Activated T-helper 2 cell treated with anti-CD3 and anti-CD28 coated beads, Interferon-gamma antibody, Interleukin-2, Interleukin-4, amounts not matched to agents 10 μg/mL and 5 μg/mL and 100 μg/mL, durations not matched to agents 14 hours and 24 hours and 36 hours (primary cell): ENCODE measurements at regions not wholly inside any gene's neighbourhood (a gene's known extent, or its start where the extent isn't known, plus 50 kb on each side); places are given as distances from the start of the nearest gene placed in this dataset.

Experiments used
- DNase-seq: peaks from one replicate; pipeline ENCODE4 v3.0.0; 2021; ENCODE audit warnings: low spot score
- H3K27ac Mint-ChIP-seq: one replicate; pipeline ENCODE4 v1.8.0; 2021; ENCODE audit warnings: mixed read lengths
- H3K27me3 Mint-ChIP-seq: one replicate; pipeline ENCODE4 v1.8.0; 2021; ENCODE audit warnings: low read depth, mixed read lengths
- H3K36me3 Mint-ChIP-seq: one replicate; pipeline ENCODE4 v1.8.0; 2021; ENCODE audit warnings: low read depth, mixed read lengths
- H3K4me1 Mint-ChIP-seq: one replicate; pipeline ENCODE4 v1.8.0; 2021; ENCODE audit warnings: low read depth, mixed read lengths
- H3K4me3 Mint-ChIP-seq: one replicate; pipeline ENCODE4 v1.8.0; 2021; ENCODE audit warnings: low read depth, mild to moderate bottlenecking, moderate library complexity, mixed read lengths
- H3K9me3 Mint-ChIP-seq: one replicate; pipeline ENCODE4 v1.8.0; 2021; ENCODE audit warnings: mixed read lengths
- intact Hi-C: fragments of 100-400 bp; cut with micrococcal nuclease; formaldehyde crosslinking; loops from one replicate; pipeline ENCODE4 v1.15.1; 2023

DNA sequence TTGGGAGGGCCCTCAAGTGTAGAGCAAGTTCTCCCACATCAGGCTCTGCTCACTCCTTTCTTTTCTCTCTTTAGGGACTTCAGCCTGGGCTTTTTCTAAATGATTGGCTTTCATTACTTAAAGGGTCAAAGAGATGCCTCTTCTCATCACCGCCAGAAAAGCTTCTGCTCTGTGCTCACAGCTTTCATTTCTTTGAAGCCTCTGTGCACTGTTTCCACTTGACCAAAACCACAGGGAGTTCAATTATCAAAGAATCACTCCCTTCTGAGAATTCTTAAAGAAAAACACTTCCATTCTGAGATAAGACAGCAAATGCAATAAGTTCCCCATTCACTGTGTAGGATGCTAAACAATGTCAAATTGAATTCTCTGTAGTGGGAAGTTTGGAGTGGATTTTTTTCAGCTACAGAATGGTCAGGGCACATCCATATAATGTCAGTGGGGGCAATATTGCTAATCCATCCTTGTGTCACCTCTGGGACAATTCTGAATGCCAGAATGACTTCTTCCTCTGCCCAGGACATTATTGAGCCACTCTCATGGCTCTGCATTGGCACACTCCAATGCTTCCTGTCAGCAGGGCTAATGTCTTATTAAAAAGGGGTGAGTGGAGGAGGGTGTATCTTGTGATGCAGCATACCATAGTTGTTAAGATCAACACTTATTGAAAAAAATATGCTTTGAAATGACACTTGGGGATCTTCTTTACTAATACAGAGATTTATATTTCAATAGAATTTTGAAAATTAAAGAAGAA, 217.6 kb downstream of the SNCA start:
- intact Hi-C loops: loop anchor here (1.0 kb wide), 1 partner anchor 79 kb away; no protein-coding TSS in a partner anchor

DNA sequence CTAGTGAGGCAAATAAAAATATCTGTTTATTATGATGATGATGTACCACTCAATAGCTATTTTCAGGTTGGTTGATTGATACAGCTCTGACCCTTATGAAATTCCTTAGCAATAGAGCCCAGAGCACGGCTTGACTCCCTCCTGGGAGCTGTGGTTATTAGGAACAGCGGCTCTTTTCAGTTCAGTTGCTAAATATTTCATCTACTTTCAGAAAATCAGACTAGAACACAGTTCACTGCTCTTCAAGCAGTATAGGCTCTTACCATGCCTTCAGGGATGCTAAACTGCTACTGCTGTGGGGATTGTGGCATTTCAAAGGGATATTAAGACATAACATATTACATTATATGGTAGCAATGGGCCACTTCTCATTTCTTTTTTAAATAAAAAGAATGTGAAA, 218.8 kb downstream of the SNCA start:
- H3K9me3 Mint-ChIP-seq: peaks cover 6% of the 10 kb centered on the region
- H3K4me1 Mint-ChIP-seq: peaks cover 43% of the 10 kb centered on the region
- H3K27ac Mint-ChIP-seq: no peak overlapping the region
- H3K27me3 Mint-ChIP-seq: peaks cover 6% of the 10 kb centered on the region
- intact Hi-C loops: no loop called here
- no peak for DNase-seq
- peaks cover under 1% of the 10 kb centered on the region for H3K36me3 Mint-ChIP-seq
- H3K4me3 Mint-ChIP-seq: no peak overlapping the region

More for the DNA sequence above, 217.6 kb downstream of the SNCA start:
- Mint-ChIP-seq H3K27me3 (peaks cover 7% of the 10 kb centered on the region), H3K4me3 (peak overlapping the region; percentile 55), H3K9me3 (no peaks in the 10 kb centered on the region), H3K36me3 (no peaks in the 10 kb centered on the region), H3K4me1 (peaks cover 43% of the 10 kb centered on the region), H3K27ac (peak overlapping the region; percentile 74)
- peak; percentile 21 for DNase-seq

DNA sequence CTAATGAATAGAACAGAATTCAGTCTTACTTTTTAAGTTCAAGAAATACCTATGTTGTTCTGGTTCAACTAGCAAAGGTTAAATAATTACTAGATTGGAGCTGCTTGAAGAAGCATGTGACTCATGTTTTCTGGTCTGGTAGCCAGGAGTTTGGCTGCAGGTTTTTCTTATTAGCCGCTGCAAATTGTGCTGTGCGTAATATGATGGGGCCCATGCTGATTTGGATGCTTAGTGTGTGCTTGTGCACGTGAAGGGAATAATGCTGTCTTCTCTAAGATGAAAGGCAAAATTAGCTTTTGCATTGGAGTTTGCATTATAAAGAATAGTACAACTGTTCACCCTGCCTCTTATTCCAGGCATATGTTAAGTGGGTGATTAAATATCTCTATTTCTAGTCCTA, 219.6 kb downstream of the SNCA start:
- H3K27ac Mint-ChIP-seq: no peak overlapping the region
- no peak for DNase-seq
- intact Hi-C loops: no loop called here
- H3K4me1 Mint-ChIP-seq: peaks cover 52% of the 10 kb centered on the region
- H3K36me3 Mint-ChIP-seq: peaks cover 8% of the 10 kb centered on the region
- H3K27me3 Mint-ChIP-seq: peaks cover 6% of the 10 kb centered on the region
- no peak overlapping the region for H3K4me3 Mint-ChIP-seq
- peaks cover 14% of the 10 kb centered on the region for H3K9me3 Mint-ChIP-seq

DNA sequence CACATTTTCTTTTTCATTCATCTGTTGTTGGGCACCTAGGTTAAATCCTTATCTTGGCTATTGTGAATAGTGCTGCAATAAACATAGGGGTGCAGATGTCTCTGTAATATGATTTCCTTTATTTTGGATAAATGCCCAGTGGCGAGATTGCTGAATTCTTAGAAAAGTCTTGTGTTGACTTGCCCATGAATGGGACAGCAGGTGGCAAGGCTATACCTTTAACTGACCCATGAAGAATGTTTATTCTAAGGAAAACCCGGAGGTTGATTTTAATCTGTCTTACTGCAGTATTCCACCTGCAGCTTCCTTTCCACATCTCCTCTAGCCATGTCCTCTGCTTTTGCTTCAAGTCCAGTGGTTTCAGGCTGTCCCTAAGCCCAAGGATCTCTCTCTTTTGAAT, 220.6 kb downstream of the SNCA start:
- no peak for DNase-seq
- peaks cover 17% of the 10 kb centered on the region for H3K36me3 Mint-ChIP-seq
- H3K9me3 Mint-ChIP-seq: peaks cover 24% of the 10 kb centered on the region
- peaks cover 51% of the 10 kb centered on the region for H3K4me1 Mint-ChIP-seq
- intact Hi-C loops: no loop called here
- no peaks in the 10 kb centered on the region for H3K27me3 Mint-ChIP-seq
- H3K4me3 Mint-ChIP-seq: no peak overlapping the region
- no peak overlapping the region for H3K27ac Mint-ChIP-seq

DNA sequence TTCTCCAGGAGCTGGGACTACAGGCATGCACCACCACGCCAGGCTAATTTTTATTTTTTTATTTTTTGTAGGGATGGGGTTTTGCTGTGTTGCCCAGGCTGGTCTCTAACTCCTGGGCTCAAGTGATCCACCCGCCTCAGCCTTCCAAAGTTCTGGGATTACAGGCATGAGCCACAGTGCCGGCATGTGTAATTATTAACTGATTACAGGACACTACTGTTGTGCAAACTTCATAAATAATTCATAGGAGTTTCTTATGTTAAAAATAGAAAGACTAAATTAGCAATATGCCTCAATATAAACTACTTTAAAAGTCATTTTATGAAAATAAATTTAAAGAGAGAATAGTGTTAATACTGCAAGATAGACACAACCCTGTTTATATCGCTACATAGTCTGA, 221.9 kb downstream of the SNCA start:
- intact Hi-C loops: no loop called here
- Mint-ChIP-seq H3K4me1 (peaks cover 52% of the 10 kb centered on the region), H3K27me3 (no peaks in the 10 kb centered on the region), H3K27ac (no peak overlapping the region), H3K9me3 (peaks cover 35% of the 10 kb centered on the region), H3K36me3 (peaks cover 22% of the 10 kb centered on the region), H3K4me3 (no peak overlapping the region)
- DNase-seq: no peak

DNA sequence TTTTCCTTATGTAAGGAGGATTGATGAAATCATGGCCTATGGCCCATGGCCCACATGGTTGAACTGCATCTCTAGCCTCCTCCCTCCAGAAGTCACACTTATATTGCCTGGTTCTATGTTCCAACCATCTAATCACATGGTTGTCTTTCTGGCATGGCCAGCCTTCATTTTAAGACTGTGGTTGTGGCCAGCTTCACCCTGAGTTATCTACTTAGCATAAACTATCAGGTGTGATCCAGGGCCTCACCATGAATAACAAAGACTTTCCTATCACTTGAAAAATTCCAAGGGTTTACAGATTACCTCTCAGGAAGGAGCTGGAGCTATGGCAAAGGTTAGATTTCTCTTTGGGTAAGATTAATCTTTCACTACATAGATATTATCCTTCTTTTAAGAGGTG, 222.8 kb downstream of the SNCA start:
- Mint-ChIP-seq H3K4me3 (no peak overlapping the region), H3K4me1 (peaks cover 44% of the 10 kb centered on the region), H3K9me3 (peaks cover 35% of the 10 kb centered on the region), H3K27ac (no peak overlapping the region), H3K27me3 (no peaks in the 10 kb centered on the region), H3K36me3 (peaks cover 22% of the 10 kb centered on the region)
- DNase-seq: no peak
- intact Hi-C loops: no loop called here

DNA sequence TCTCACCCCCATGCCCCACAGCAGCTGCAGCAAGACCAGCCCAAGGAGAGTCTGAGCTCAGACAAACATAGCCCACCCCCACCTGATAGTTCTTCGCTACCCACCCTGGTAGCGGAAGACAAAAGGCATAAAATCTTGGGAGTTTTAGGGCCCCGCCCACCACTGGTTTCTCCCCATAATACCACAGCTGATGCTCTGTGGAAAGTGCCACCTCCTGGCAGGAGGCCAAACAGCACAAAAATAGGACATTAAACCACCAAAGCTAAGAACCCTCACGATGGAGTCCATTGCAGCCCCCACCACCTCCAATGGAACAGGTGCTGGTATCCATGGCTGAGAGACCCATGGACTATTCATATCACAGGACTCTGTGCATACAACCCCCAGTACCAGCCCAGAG, 226.7 kb downstream of the SNCA start:
- peaks cover 35% of the 10 kb centered on the region for H3K9me3 Mint-ChIP-seq
- intact Hi-C loops: no loop called here
- peaks cover 22% of the 10 kb centered on the region for H3K36me3 Mint-ChIP-seq
- H3K4me1 Mint-ChIP-seq: peaks cover 18% of the 10 kb centered on the region
- no peak overlapping the region for H3K27ac Mint-ChIP-seq
- peaks cover 1% of the 10 kb centered on the region for H3K27me3 Mint-ChIP-seq
- DNase-seq: no peak
- no peak overlapping the region for H3K4me3 Mint-ChIP-seq

DNA sequence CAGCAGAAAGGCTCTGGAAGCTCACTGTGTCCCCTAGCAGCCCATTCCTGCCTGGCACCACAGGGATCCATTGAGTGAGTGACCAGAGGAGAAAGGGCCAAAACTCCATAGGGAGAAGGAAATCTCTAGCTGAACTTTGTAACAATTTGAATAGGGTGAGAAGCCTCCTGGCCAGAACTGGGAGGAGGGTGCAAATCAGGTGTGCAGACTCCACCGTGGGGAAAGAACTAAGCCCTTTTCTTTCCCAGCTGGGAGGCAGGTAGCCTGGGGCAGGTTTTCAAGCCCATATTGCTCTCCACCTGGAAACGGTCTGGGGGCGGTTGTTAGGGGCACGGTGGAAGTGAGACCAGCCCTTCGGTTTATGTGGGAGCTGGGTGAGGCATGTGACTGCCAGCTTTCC, 227.2 kb downstream of the SNCA start:
- Mint-ChIP-seq H3K4me1 (peaks cover 18% of the 10 kb centered on the region), H3K27ac (no peak overlapping the region), H3K4me3 (no peak overlapping the region), H3K9me3 (peaks cover 35% of the 10 kb centered on the region), H3K36me3 (peaks cover 22% of the 10 kb centered on the region), H3K27me3 (peaks cover 2% of the 10 kb centered on the region)
- intact Hi-C loops: no loop called here
- DNase-seq: no peak

DNA sequence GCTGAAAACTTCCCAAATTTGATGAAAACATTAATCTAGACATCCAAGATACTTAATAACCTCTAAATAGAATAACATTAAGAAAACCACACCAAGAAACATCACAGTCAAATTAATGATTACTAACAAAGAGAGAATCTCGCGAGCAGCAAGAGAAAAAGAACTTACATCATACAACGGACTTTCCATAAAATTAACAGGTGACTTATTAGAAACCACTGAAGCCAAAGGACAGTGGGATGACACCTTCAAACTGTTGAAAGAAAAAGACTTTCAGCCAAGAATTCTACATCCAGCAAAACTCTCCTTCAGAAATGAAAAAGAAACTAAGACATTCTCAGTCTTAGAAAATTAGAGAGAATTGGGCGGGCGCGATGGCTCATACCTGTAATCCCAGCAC, 232.0 kb downstream of the SNCA start:
- no peak overlapping the region for H3K4me3 Mint-ChIP-seq
- H3K36me3 Mint-ChIP-seq: no peaks in the 10 kb centered on the region
- H3K27me3 Mint-ChIP-seq: peaks cover 12% of the 10 kb centered on the region
- H3K9me3 Mint-ChIP-seq: peaks cover 4% of the 10 kb centered on the region
- H3K4me1 Mint-ChIP-seq: no peaks in the 10 kb centered on the region
- DNase-seq: no peak
- H3K27ac Mint-ChIP-seq: no peak overlapping the region
- intact Hi-C loops: no loop called here

DNA sequence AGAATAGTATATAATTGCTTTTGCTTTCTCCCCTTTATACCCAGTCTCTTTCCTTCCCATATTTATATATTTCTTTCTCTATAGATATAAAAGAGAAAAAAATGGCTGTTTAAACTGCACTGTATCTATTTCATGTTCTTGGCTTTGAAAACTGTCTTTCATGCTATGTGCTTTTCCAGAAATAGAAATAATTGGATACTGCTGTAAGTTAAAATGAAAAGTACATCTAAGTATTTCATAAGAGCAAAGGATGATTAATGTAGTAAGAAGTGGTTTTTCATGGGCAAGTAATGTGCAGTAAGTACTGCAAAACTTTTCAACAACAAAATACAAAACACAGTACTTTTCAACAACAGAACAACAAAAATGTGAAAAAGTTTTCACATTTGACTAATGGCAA, 237.9 kb downstream of the SNCA start:
- intact Hi-C loops: no loop called here
- Mint-ChIP-seq H3K27ac (no peak overlapping the region), H3K4me1 (no peaks in the 10 kb centered on the region), H3K27me3 (peaks cover 15% of the 10 kb centered on the region), H3K36me3 (no peaks in the 10 kb centered on the region), H3K4me3 (no peak overlapping the region), H3K9me3 (no peaks in the 10 kb centered on the region)
- DNase-seq: no peak

DNA sequence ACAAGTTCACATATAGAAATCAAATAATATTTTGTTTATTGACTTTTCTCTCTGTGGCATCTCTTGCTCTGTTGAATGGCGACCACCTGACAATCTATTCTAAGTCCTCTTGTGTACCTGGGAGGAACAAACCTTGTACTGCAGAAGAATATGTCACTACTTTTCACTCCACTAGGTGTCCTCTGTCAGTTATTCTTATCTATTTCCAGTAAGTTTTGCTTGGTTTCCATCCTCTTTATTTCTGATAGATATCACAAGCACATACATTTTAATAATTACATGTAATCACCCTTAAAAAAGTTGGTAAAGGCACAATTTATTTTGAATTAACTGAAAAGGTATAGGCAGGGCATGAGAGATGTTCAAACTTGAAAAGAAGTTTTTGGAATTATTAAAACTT, 238.4 kb downstream of the SNCA start:
- Mint-ChIP-seq H3K36me3 (no peaks in the 10 kb centered on the region), H3K4me3 (no peak overlapping the region), H3K4me1 (no peaks in the 10 kb centered on the region), H3K9me3 (no peaks in the 10 kb centered on the region), H3K27ac (no peak overlapping the region), H3K27me3 (peaks cover 14% of the 10 kb centered on the region)
- intact Hi-C loops: no loop called here
- DNase-seq: no peak

DNA sequence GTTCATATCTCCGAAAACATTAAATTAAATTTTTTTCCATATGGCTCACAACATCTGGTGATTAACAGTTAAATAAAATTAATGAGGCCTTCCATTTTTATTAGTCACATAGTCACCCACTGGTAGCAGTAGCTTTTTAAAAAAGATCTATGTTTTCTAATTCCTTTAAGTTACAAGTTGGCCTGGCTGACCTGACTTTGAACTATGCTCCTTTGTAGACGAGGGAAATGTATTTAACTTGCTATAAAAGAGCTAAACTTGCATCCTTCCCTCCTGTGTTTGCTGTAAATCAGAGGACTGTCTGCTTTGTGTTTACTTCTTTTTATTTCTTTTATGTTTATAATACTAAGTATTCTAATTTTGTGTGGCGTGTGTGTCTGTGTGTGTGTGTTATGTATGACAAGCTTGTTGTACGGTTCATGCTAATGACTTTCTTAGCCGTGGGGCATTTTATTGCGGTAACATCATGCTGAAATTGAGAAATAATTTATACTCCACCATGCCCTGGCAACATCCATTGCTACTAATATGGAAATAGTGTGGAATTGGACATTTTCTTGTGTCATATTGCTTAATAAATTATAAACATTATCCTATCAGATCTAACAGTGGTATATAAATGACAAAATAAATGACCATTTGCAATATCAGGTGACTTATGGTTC, 241.7 kb downstream of the SNCA start:
- Mint-ChIP-seq H3K27me3 (peaks cover 12% of the 10 kb centered on the region), H3K9me3 (no peaks in the 10 kb centered on the region), H3K4me1 (no peaks in the 10 kb centered on the region), H3K36me3 (no peaks in the 10 kb centered on the region), H3K4me3 (no peak overlapping the region), H3K27ac (no peak overlapping the region)
- no peak for DNase-seq
- intact Hi-C loops: no loop called here

DNA sequence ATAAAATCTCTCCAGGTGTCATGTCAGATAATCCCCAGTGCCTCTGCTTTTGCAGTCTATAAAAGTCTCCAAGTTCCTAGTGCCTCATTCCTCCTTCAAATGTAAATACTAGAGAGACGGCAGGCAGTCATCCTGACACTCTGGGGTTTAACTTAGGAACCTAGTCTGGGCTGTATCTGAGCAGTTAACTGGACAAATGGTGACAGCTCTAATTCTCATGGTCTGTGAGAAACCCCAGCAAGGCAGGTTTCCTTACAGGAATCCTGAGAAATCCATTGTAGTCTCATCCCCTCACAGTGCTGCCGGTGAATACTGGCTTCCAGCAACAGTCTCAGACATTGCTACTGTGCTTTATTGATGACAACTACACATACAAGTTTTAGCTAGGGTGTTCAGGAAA, 246.8 kb downstream of the SNCA start:
- Mint-ChIP-seq H3K36me3 (no peaks in the 10 kb centered on the region), H3K4me3 (no peak overlapping the region), H3K27me3 (peaks cover 15% of the 10 kb centered on the region), H3K9me3 (no peaks in the 10 kb centered on the region), H3K4me1 (no peaks in the 10 kb centered on the region), H3K27ac (no peak overlapping the region)
- intact Hi-C loops: no loop called here
- DNase-seq: no peak
